Liver (tissue), 8 donors: ENCODE measurements at regions not wholly inside any gene's neighbourhood (a gene's known extent, or its start where the extent isn't known, plus 50 kb on each side); places are given as distances from the start of the nearest gene placed in this dataset.

Experiments
- DNase-seq: peaks from one replicate; pipeline ENCODE4 v3.0.0-alpha.2; 2017; ENCODE audit warnings: low spot score
- H3K27ac ChIP-seq, 2 donors: one replicate each; pipeline ENCODE4 v1.7.0; 2013; ENCODE audit warnings: inconsistent platforms in 2 of 2, low read length in 2 of 2, control low read depth in 1 of 2, low read depth in 1 of 2, mild to moderate bottlenecking in 1 of 2
- H3K27me3 ChIP-seq, 4 donors: one replicate each; pipeline versions ENCODE4 v1.6.1 to v1.7.0; 2013; ENCODE audit warnings: low read length in 3 of 4, inconsistent platforms in 1 of 4, mild to moderate bottlenecking in 1 of 4, moderate library complexity in 1 of 4; ENCODE audit not compliant: control insufficient read depth in 4 of 4, insufficient read depth in 4 of 4
- H3K36me3 ChIP-seq, 4 donors: one replicate each; pipeline versions ENCODE4 v1.6.1 to v1.7.0; 2013; ENCODE audit warnings: low read length in 3 of 4, mild to moderate bottlenecking in 3 of 4, low read depth in 1 of 4, moderate library complexity in 1 of 4; ENCODE audit not compliant: control insufficient read depth in 4 of 4, insufficient read depth in 3 of 4
- H3K4me1 ChIP-seq, 4 donors: one replicate each; pipeline versions ENCODE4 v1.6.1 to v1.7.0; 2013; ENCODE audit warnings: low read length in 3 of 4, mild to moderate bottlenecking in 3 of 4, moderate library complexity in 1 of 4; ENCODE audit not compliant: control insufficient read depth in 4 of 4, insufficient read depth in 4 of 4
- H3K4me3 ChIP-seq, 3 donors: one replicate each; pipeline versions ENCODE4 v1.6.1 to v1.7.0; 2013; ENCODE audit warnings: low read length in 3 of 3, control low read depth in 1 of 3, low read depth in 1 of 3, mild to moderate bottlenecking in 1 of 3
- H3K9ac ChIP-seq, 2 donors: one replicate each; pipeline ENCODE4 v1.7.0; 2013; ENCODE audit warnings: low read length in 2 of 2, mild to moderate bottlenecking in 2 of 2, moderate library complexity in 2 of 2, control low read depth in 1 of 2, low read depth in 1 of 2
- H3K9me3 ChIP-seq, 4 donors: one replicate each; pipeline versions ENCODE4 v1.6.1 to v1.7.0; 2013; ENCODE audit warnings: low read length in 3 of 4; ENCODE audit not compliant: control insufficient read depth in 4 of 4
- EGR1 ChIP-seq, 2 donors: IDR thresholded peaks; 2 replicates each; pipeline ENCODE4 v1.6.1; 2016 to 2018; ENCODE audit warnings: antibody characterized with exemption in 2 of 2, low read depth in 2 of 2
- FOXA1 ChIP-seq: IDR thresholded peaks from 2 replicates; pipeline ENCODE4 v1.6.1; 2016; ENCODE audit warnings: antibody characterized with exemption
- FOXA2 ChIP-seq: IDR thresholded peaks from 2 replicates; pipeline ENCODE4 v1.6.1; 2016; ENCODE audit warnings: antibody characterized with exemption
- GABPA ChIP-seq, 2 donors: IDR thresholded peaks in 1 of 2; conservative IDR thresholded peaks in 1 of 2; 2 replicates each; pipeline ENCODE4 v1.6.1; 2016; ENCODE audit warnings: antibody characterized with exemption in 2 of 2, mild to moderate bottlenecking in 1 of 2, moderate library complexity in 1 of 2
- HNF4A ChIP-seq, 2 donors: conservative IDR thresholded peaks; 2 replicates each; pipeline ENCODE4 v1.6.1; 2016; ENCODE audit warnings: antibody characterized with exemption in 2 of 2, mild to moderate bottlenecking in 2 of 2
- HNF4G ChIP-seq: IDR thresholded peaks from 2 replicates; pipeline ENCODE4 v1.6.1; 2016; ENCODE audit warnings: antibody characterized with exemption
- JUND ChIP-seq, 2 donors: IDR thresholded peaks; 2 replicates each; pipeline ENCODE4 v1.6.1; 2016; ENCODE audit warnings: antibody characterized with exemption in 2 of 2
- MAX ChIP-seq: IDR thresholded peaks from 2 replicates; pipeline ENCODE4 v1.6.1; 2016; ENCODE audit warnings: antibody characterized with exemption
- NR2F2 ChIP-seq: IDR thresholded peaks from 2 replicates; pipeline ENCODE4 v1.6.1; 2016; ENCODE audit warnings: antibody characterized with exemption
- RAD21 ChIP-seq, 2 donors: IDR thresholded peaks; 2 replicates each; pipeline ENCODE4 v1.6.1; 2016; ENCODE audit warnings: antibody characterized with exemption in 2 of 2, mild to moderate bottlenecking in 2 of 2
- RXRA ChIP-seq, 2 donors: IDR thresholded peaks; 2 replicates each; pipeline ENCODE4 v1.6.1; 2017 to 2018; ENCODE audit warnings: antibody characterized with exemption in 2 of 2, mild to moderate bottlenecking in 1 of 2
- SP1 ChIP-seq: IDR thresholded peaks from 2 replicates; pipeline ENCODE4 v1.6.1; 2018; ENCODE audit warnings: antibody characterized with exemption, mild to moderate bottlenecking
- TAF1 ChIP-seq: conservative IDR thresholded peaks from 2 replicates; pipeline ENCODE4 v1.6.1; 2016; ENCODE audit warnings: antibody characterized with exemption, mild to moderate bottlenecking
- YY1 ChIP-seq: IDR thresholded peaks from 2 replicates; pipeline ENCODE4 v1.6.1; 2016; ENCODE audit warnings: antibody characterized with exemption, mild to moderate bottlenecking
- WGBS: extraction: QIAGEN DNeasy Blood & Tissue Kit; methylation state at CpG from one replicate; pipeline ENCODE4 v1.1.7; 2013; 5-methylcytosine and 5-hydroxymethylcytosine counted together
- TF ChIP-seq, protein P1 (sequence below): IDR thresholded peaks from 2 replicates; pipeline ENCODE4 v1.6.1; 2016; ENCODE audit warnings: antibody characterized with exemption
- TF ChIP-seq, protein P2 (sequence below): IDR thresholded peaks from 2 replicates; pipeline ENCODE4 v1.6.1; 2016; ENCODE audit warnings: antibody characterized with exemption, mild to moderate bottlenecking
- TF ChIP-seq, protein P3 (sequence below): IDR thresholded peaks from 2 replicates; pipeline ENCODE4 v1.6.1; 2016; ENCODE audit warnings: antibody characterized with exemption
- TF ChIP-seq, protein P4 (sequence below): fragments of 150-350 bp; IDR thresholded peaks from 2 replicates; pipeline ENCODE4 v1.5.1; 2017; ENCODE audit warnings: improper control_type of control experiment, low read depth, low read length; ENCODE audit not compliant: missing input control
- donor health status: healthy.
- donor health status: healthy.
- donor health status: healthy.
- donor health status: healthy.
- donor health status: healthy.

DNA sequence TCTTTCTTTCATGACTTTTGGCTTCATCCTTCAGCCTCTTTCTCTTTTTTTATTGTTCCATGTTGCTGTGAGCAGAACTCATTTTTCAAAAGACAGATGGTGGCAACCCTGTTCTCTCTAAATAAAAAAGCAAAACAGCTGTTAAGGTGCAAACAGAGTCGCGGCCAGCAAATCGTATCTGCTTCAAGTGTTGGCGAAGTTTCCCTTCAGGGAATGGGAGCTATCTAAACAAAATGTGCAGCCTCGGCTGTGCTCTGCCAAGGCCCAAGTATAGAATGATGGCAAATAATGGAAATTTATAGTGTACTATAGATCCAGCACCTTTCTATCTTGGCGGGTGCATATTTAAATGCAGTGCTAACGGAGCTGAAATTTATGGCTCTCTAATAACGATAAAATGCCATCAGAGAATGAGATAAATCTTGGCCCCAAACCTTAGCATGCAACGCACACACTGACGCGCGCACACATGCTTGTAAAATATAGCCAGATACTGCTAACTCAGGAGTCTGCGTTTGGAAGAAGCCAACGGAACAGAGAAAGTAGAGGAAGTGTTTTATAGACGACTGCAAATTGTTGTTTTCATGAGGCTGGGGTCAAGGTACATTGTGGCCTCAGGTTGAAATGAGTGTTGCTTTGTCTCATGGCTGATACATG lies 315.5 kb upstream of the RBFOX1 start:
- H3K4me3 ChIP-seq = no peak overlapping the region
- TF ChIP-seq TAF1 (no peak), EGR1 (IDR thresholded peaks at IDR 0.05; ENCODE audit: low read depth in 2 of 2) (no peak), SP1 (no peak), GABPA (IDR thresholded peaks at IDR 0.05 in 1 of 2, conservative IDR thresholded peaks at IDR 0.05 in 1 of 2) (no peak), JUND (IDR thresholded peaks at IDR 0.05) (no peak), HNF4A (conservative IDR thresholded peaks at IDR 0.05) (no peak), RAD21 (IDR thresholded peaks at IDR 0.05) (no peak), YY1 (no peak), HNF4G (no peak), NR2F2 (no peak), FOXA1 (no peak), MAX (no peak), FOXA2 (no peak), RXRA (IDR thresholded peaks at IDR 0.05) (no peak)
- TF ChIP-seq, protein P1, sequence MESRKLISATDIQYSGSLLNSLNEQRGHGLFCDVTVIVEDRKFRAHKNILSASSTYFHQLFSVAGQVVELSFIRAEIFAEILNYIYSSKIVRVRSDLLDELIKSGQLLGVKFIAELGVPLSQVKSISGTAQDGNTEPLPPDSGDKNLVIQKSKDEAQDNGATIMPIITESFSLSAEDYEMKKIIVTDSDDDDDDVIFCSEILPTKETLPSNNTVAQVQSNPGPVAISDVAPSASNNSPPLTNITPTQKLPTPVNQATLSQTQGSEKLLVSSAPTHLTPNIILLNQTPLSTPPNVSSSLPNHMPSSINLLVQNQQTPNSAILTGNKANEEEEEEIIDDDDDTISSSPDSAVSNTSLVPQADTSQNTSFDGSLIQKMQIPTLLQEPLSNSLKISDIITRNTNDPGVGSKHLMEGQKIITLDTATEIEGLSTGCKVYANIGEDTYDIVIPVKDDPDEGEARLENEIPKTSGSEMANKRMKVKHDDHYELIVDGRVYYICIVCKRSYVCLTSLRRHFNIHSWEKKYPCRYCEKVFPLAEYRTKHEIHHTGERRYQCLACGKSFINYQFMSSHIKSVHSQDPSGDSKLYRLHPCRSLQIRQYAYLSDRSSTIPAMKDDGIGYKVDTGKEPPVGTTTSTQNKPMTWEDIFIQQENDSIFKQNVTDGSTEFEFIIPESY = no peak
- TF ChIP-seq, protein P2, sequence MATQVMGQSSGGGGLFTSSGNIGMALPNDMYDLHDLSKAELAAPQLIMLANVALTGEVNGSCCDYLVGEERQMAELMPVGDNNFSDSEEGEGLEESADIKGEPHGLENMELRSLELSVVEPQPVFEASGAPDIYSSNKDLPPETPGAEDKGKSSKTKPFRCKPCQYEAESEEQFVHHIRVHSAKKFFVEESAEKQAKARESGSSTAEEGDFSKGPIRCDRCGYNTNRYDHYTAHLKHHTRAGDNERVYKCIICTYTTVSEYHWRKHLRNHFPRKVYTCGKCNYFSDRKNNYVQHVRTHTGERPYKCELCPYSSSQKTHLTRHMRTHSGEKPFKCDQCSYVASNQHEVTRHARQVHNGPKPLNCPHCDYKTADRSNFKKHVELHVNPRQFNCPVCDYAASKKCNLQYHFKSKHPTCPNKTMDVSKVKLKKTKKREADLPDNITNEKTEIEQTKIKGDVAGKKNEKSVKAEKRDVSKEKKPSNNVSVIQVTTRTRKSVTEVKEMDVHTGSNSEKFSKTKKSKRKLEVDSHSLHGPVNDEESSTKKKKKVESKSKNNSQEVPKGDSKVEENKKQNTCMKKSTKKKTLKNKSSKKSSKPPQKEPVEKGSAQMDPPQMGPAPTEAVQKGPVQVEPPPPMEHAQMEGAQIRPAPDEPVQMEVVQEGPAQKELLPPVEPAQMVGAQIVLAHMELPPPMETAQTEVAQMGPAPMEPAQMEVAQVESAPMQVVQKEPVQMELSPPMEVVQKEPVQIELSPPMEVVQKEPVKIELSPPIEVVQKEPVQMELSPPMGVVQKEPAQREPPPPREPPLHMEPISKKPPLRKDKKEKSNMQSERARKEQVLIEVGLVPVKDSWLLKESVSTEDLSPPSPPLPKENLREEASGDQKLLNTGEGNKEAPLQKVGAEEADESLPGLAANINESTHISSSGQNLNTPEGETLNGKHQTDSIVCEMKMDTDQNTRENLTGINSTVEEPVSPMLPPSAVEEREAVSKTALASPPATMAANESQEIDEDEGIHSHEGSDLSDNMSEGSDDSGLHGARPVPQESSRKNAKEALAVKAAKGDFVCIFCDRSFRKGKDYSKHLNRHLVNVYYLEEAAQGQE = no peak
- TF ChIP-seq, protein P3, sequence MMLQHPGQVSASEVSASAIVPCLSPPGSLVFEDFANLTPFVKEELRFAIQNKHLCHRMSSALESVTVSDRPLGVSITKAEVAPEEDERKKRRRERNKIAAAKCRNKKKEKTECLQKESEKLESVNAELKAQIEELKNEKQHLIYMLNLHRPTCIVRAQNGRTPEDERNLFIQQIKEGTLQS = no peak
- TF ChIP-seq, protein P4, sequence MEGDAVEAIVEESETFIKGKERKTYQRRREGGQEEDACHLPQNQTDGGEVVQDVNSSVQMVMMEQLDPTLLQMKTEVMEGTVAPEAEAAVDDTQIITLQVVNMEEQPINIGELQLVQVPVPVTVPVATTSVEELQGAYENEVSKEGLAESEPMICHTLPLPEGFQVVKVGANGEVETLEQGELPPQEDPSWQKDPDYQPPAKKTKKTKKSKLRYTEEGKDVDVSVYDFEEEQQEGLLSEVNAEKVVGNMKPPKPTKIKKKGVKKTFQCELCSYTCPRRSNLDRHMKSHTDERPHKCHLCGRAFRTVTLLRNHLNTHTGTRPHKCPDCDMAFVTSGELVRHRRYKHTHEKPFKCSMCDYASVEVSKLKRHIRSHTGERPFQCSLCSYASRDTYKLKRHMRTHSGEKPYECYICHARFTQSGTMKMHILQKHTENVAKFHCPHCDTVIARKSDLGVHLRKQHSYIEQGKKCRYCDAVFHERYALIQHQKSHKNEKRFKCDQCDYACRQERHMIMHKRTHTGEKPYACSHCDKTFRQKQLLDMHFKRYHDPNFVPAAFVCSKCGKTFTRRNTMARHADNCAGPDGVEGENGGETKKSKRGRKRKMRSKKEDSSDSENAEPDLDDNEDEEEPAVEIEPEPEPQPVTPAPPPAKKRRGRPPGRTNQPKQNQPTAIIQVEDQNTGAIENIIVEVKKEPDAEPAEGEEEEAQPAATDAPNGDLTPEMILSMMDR = no peak

More for the DNA sequence above, 315.5 kb upstream of the RBFOX1 start:
- Histone ChIP-seq H3K9me3 (no peaks in the 10 kb centered on the region), H3K36me3 (no peaks in the 10 kb centered on the region), H3K27ac (no peak overlapping the region), H3K27me3 (peaks cover 0 to 3% (median 2%) of the 10 kb centered on the region in 4 donors), H3K9ac (no peak overlapping the region), H3K4me1 (no peaks in the 10 kb centered on the region)
- 79% methylated on average over 15 of the region's 15 CpGs for WGBS
- no peak for DNase-seq
